Keratinocyte (primary cell): ENCODE measurements at regions not wholly inside any gene's neighbourhood (a gene's known extent, or its start where the extent isn't known, plus 50 kb on each side); places are given as distances from the start of the nearest gene placed in this dataset.

Experiments
- DNase-seq: peaks from one replicate; pipeline ENCODE4 v3.0.0-alpha.2; 2011; ENCODE audit warnings: low read depth, missing footprints, low spot score
- FAIRE-seq: peaks from 2 replicates; lab custom pipeline; 2011; peaks lifted over from hg19 to GRCh38; lab: Jason Lieb, UNC
- H2AFZ ChIP-seq: 2 replicates; pipeline ENCODE4 v1.6.0; 2012; ENCODE audit warnings: low read length, control low read depth, inconsistent platforms; ENCODE audit not compliant: control insufficient read depth
- H3K27ac ChIP-seq: 2 replicates; pipeline ENCODE4 v1.5.1; 2011; ENCODE audit warnings: low read length; ENCODE audit not compliant: control insufficient read depth, insufficient read depth
- H3K27me3 ChIP-seq: 3 replicates; pipeline ENCODE4 v1.6.0; 2011; ENCODE audit warnings: low read length; ENCODE audit not compliant: control insufficient read depth, insufficient read depth; ENCODE audit errors: extremely low read depth
- H3K36me3 ChIP-seq, 2 experiments: 2 replicates in 1 of 2; 3 replicates in 1 of 2; pipeline ENCODE4 v1.5.1; 2011; ENCODE audit warnings: low read length in 2 of 2, mild to moderate bottlenecking in 1 of 2; ENCODE audit not compliant: control insufficient read depth in 2 of 2, insufficient read depth in 2 of 2; ENCODE audit errors: extremely low read depth in 1 of 2
- H3K4me1 ChIP-seq: 3 replicates; pipeline ENCODE4 v1.5.1; 2011; ENCODE audit warnings: low read length; ENCODE audit not compliant: control insufficient read depth, insufficient read depth; ENCODE audit errors: extremely low read depth
- H3K4me2 ChIP-seq: 3 replicates; pipeline ENCODE4 v1.6.0; 2011; ENCODE audit warnings: low read depth, low read length; ENCODE audit not compliant: control insufficient read depth, insufficient read depth; ENCODE audit errors: extremely low read depth
- H3K4me3 ChIP-seq, 3 experiments: fragments of 200-600 bp in 1 of 3; sonication (generic) in 1 of 3; 2 replicates in 2 of 3; 3 replicates in 1 of 3; pipeline ENCODE4 v1.5.1; 2011 to 2016; ENCODE audit warnings: low read length in 3 of 3, mild to moderate bottlenecking in 3 of 3, control low read depth in 2 of 3, inconsistent platforms in 1 of 3, low read depth in 1 of 3, mixed read lengths in 1 of 3, mixed run types in 1 of 3, moderate library complexity in 1 of 3; ENCODE audit not compliant: control insufficient read depth in 2 of 3, insufficient read depth in 2 of 3; ENCODE audit errors: extremely low read depth in 1 of 3
- H3K79me2 ChIP-seq: 2 replicates; pipeline ENCODE4 v1.6.0; 2012; ENCODE audit warnings: low read length; ENCODE audit not compliant: control insufficient read depth, insufficient read depth
- H3K9ac ChIP-seq: 3 replicates; pipeline ENCODE4 v1.6.0; 2011; ENCODE audit warnings: low read length; ENCODE audit not compliant: control insufficient read depth, insufficient read depth; ENCODE audit errors: extremely low read depth
- H3K9me1 ChIP-seq: 3 replicates; pipeline ENCODE4 v1.6.0; 2011; ENCODE audit warnings: low read length; ENCODE audit not compliant: control insufficient read depth, insufficient read depth; ENCODE audit errors: extremely low read depth
- H3K9me3 ChIP-seq: 2 replicates; pipeline ENCODE4 v1.5.1; 2012; ENCODE audit warnings: low read depth, low read length; ENCODE audit not compliant: control insufficient read depth
- H4K20me1 ChIP-seq: 3 replicates; pipeline ENCODE4 v1.6.0; 2011; ENCODE audit warnings: low read length; ENCODE audit not compliant: control insufficient read depth, insufficient read depth; ENCODE audit errors: extremely low read depth
- EZH2 ChIP-seq: IDR thresholded peaks from one replicate; pipeline ENCODE4 v1.6.1; 2012; ENCODE audit warnings: inconsistent platforms, mild to moderate bottlenecking, low read length, moderate library complexity
- dilution Hi-C: fragments of 300-500 bp; cut with MboI; formaldehyde crosslinking; loops from one replicate; pipeline ENCODE4 v1.7.0; 2020; ENCODE audit warnings: low sequenced_read_pairs; ENCODE audit not compliant: extremely low pct_ligation_motif_present
- TF ChIP-seq, protein P1 (sequence below), 3 experiments: IDR thresholded peaks in 1 of 3; conservative IDR thresholded peaks in 1 of 3; optimal IDR thresholded peaks in 1 of 3; 2 replicates in 2 of 3; 3 replicates in 1 of 3; pipeline versions ENCODE3 to v1.5.1; 2011; ENCODE audit warnings: low read length in 3 of 3, mild to moderate bottlenecking in 3 of 3, moderate library complexity in 2 of 3, control low read depth in 1 of 3, inconsistent platforms in 1 of 3; ENCODE audit not compliant: insufficient read depth in 2 of 3; ENCODE audit errors: extremely low read depth in 1 of 3

DNA sequence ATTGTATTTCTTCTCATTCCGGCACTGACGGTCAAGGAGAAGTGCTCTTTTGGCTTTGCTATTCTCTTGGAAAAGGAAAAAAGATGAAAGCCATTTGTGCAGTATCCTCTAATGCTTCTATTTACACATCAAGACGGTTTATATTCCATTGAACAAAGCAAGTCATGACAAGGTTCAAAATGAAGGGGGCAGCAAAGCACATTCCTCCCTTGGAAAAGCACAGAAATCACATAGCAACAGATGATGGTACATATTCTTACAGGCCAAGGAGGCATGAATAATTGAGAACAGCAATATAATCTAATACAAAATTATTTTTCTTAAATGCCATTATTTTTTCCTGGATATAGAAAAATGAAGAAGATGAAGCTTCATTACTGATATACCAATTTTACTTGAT, 508.2 kb upstream of the JAG1 start:
- Histone ChIP-seq H3K4me3 (no peak overlapping the region), H3K27me3 (no peaks in the 10 kb centered on the region), H3K9me3 (peaks cover 21% of the 10 kb centered on the region), H3K9ac (no peak overlapping the region), H3K27ac (no peak overlapping the region), H3K79me2 (no peaks in the 10 kb centered on the region), H3K4me2 (no peak overlapping the region), H3K9me1 (no peaks in the 10 kb centered on the region), H3K36me3 (peaks cover 0 to 3% of the 10 kb centered on the region in 2 experiments), H2AFZ (no peak overlapping the region), H4K20me1 (no peaks in the 10 kb centered on the region), H3K4me1 (peaks cover 33% of the 10 kb centered on the region)
- FAIRE-seq, result no peak
- no peak for TF ChIP-seq EZH2
- TF ChIP-seq, protein P1, sequence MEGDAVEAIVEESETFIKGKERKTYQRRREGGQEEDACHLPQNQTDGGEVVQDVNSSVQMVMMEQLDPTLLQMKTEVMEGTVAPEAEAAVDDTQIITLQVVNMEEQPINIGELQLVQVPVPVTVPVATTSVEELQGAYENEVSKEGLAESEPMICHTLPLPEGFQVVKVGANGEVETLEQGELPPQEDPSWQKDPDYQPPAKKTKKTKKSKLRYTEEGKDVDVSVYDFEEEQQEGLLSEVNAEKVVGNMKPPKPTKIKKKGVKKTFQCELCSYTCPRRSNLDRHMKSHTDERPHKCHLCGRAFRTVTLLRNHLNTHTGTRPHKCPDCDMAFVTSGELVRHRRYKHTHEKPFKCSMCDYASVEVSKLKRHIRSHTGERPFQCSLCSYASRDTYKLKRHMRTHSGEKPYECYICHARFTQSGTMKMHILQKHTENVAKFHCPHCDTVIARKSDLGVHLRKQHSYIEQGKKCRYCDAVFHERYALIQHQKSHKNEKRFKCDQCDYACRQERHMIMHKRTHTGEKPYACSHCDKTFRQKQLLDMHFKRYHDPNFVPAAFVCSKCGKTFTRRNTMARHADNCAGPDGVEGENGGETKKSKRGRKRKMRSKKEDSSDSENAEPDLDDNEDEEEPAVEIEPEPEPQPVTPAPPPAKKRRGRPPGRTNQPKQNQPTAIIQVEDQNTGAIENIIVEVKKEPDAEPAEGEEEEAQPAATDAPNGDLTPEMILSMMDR (optimal IDR thresholded peaks at IDR 0.05 in 1 of 3, IDR thresholded peaks at IDR 0.05 in 1 of 3, conservative IDR thresholded peaks at IDR 0.05 in 1 of 3; ENCODE audit: extremely low read depth in 1 of 3, insufficient read depth in 2 of 3, low read length in 3 of 3), result no peak
- no peak for DNase-seq
- dilution Hi-C loops, result no loop called here

DNA sequence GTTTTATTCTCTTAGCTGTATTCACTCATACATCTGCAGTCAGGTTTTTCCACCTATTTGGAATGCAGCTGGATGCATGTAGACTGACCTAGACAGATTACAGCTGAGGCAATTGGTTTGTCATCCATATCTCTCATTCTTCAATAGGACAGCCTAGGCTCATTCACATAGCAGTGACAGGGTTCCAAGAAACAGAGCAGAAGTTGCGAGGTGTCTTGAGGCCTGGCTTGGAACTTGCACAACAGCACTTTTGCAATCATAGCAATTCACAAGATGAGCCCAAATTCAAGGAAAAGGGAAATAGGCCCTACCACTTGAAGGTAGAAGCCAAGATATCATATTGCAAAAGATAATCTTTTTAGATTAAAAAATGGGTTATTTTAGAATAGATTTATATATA, 508.9 kb upstream of the JAG1 start:
- Histone ChIP-seq H3K4me2 (no peak overlapping the region), H3K4me1 (peaks cover 31% of the 10 kb centered on the region), H3K27ac (no peak overlapping the region), H3K36me3 (peaks cover 0 to 3% of the 10 kb centered on the region in 2 experiments), H3K27me3 (no peaks in the 10 kb centered on the region), H2AFZ (no peak overlapping the region), H3K9me1 (no peaks in the 10 kb centered on the region), H3K79me2 (no peaks in the 10 kb centered on the region), H4K20me1 (no peaks in the 10 kb centered on the region), H3K9ac (no peak overlapping the region), H3K4me3 (no peak overlapping the region), H3K9me3 (peaks cover 21% of the 10 kb centered on the region)
- dilution Hi-C loops, result no loop called here
- DNase-seq, result no peak
- TF ChIP-seq EZH2, result no peak
- TF ChIP-seq, protein P1 (optimal IDR thresholded peaks at IDR 0.05 in 1 of 3, IDR thresholded peaks at IDR 0.05 in 1 of 3, conservative IDR thresholded peaks at IDR 0.05 in 1 of 3; ENCODE audit: extremely low read depth in 1 of 3, insufficient read depth in 2 of 3, low read length in 3 of 3), result no peak
- FAIRE-seq, result peak; percentile 69
